ENCODE measurements at regions not wholly inside any gene's neighbourhood (a gene's known extent, or its start where the extent isn't known, plus 50 kb on each side); places are given as distances from the start of the nearest gene placed in this dataset.

- no peak for TF ChIP-seq CHD7 (IDR thresholded peaks at IDR 0.05; ENCODE audit: insufficient replicate concordance, low read length)
- TF ChIP-seq BACH1 (IDR thresholded peaks at IDR 0.05; ENCODE audit: low read length) = no peak
- TF ChIP-seq CBX8 (IDR thresholded peaks at IDR 0.05; ENCODE audit: borderline replicate concordance, low read depth, low read length) = no peak
- no peak for TF ChIP-seq YY1 (IDR thresholded peaks at IDR 0.05; ENCODE audit: low read depth, low read length)
- no peak for TF ChIP-seq TEAD4 (IDR thresholded peaks at IDR 0.05; ENCODE audit: low read depth, low read length)
Observed at GRCh38 chr4:30996841-30997240, 276.7 kb downstream of the PCDH7 start (continued).
